ENCODE measurements at regions not wholly inside any gene's neighbourhood (a gene's known extent, or its start where the extent isn't known, plus 50 kb on each side); places are given as distances from the start of the nearest gene placed in this dataset.

DNA sequence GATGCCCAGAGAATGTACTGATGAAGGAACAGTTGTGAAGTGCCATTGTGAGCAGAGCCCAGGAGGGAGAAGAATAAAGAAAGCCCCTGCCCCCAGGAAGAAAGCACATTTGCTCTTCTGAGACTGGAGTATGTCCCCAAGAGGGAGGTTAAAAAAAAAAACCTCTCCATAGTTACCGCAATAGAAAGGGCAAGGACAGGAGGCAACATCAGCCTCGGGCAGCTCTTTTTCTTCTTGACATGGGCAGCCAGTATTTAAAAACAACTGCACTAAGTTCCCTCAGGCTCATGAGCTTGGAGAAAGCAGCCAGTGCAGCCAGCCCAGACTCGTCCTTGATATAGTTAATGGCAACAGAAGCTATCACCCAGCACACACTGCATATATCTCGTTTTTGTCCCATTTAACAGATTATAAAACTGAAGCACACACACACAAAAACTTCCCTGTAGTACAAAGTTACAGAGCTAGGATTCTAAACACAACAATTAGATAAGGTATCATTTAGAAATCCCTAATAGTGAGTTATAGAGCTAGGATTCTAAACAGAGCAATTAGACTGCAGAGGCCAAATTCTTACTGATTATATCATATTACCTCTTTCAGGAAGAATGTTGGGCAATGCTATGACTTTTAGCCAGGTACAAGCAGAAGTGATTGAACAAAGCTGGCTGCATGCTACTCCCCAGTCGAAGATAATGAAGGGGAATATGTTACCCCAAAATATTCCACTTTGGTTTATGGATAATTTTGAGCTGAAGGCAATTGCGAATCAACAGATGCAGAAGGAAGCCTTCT, 823.5 kb downstream of the GRID1 start:
- no peaks in the 10 kb centered on the region for H3K9me2 ChIP-seq (replicated peaks; ENCODE audit: insufficient read depth)
- no peak overlapping the region for H3K4me3 ChIP-seq
- no peaks in the 10 kb centered on the region for H3K27me3 ChIP-seq
- H3K36me3 ChIP-seq (replicated peaks; ENCODE audit: insufficient read depth, low read depth) = no peaks in the 10 kb centered on the region
- TF ChIP-seq, protein P1, sequence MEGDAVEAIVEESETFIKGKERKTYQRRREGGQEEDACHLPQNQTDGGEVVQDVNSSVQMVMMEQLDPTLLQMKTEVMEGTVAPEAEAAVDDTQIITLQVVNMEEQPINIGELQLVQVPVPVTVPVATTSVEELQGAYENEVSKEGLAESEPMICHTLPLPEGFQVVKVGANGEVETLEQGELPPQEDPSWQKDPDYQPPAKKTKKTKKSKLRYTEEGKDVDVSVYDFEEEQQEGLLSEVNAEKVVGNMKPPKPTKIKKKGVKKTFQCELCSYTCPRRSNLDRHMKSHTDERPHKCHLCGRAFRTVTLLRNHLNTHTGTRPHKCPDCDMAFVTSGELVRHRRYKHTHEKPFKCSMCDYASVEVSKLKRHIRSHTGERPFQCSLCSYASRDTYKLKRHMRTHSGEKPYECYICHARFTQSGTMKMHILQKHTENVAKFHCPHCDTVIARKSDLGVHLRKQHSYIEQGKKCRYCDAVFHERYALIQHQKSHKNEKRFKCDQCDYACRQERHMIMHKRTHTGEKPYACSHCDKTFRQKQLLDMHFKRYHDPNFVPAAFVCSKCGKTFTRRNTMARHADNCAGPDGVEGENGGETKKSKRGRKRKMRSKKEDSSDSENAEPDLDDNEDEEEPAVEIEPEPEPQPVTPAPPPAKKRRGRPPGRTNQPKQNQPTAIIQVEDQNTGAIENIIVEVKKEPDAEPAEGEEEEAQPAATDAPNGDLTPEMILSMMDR (IDR thresholded peaks at IDR 0.05; ENCODE audit: poor library complexity) = no peak
- H3K79me2 ChIP-seq = no peaks in the 10 kb centered on the region
- H3K4me2 ChIP-seq = no peak overlapping the region
- no peak overlapping the region for H2AFZ ChIP-seq
- H3K9me3 ChIP-seq (ENCODE audit: low read depth) = no peaks in the 10 kb centered on the region
- 52% methylated on average over 6 of the region's 6 CpGs for WGBS (ENCODE audit: low lambda C conversion rate, missing lambda C conversion rate)
- H3K27ac ChIP-seq = peak overlapping the region; percentile 68
- peaks cover 13% of the 10 kb centered on the region for H3K4me1 ChIP-seq (ENCODE audit: insufficient read depth)
- no peaks in the 10 kb centered on the region for H4K20me1 ChIP-seq (ENCODE audit: insufficient read depth, poor library complexity, severe bottlenecking)
- DNase-seq (ENCODE audit: low spot score) = no peak

DNA sequence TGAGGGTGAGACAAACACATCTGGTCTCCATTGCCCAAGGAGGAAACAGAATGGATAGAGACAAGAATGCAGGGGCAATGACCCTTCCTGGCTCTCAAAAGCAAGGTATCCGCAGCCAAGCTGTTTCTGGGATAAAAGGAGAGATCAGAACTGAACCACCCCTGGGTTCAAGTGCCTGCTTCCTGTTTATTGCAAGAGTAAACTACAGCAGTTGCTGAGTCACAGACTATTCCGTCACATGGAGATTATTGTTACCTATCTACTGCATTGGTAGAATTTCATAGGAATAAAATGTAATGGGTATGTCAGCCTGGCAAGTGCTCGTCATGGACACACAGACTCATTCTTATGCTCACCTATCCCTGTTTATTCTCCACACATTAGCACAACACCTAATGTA, 821.6 kb downstream of the GRID1 start:
- no peaks in the 10 kb centered on the region for H3K79me2 ChIP-seq
- no peak overlapping the region for H3K27ac ChIP-seq
- H3K4me3 ChIP-seq = no peak overlapping the region
- no peaks in the 10 kb centered on the region for H3K27me3 ChIP-seq
- no peaks in the 10 kb centered on the region for H3K9me2 ChIP-seq (replicated peaks; ENCODE audit: insufficient read depth)
- TF ChIP-seq EZH2 (IDR thresholded peaks at IDR 0.05; ENCODE audit: borderline replicate concordance) = no peak
- H3K4me2 ChIP-seq = no peak overlapping the region
- 71% methylated on average over 3 of the region's 3 CpGs for WGBS (ENCODE audit: low lambda C conversion rate, missing lambda C conversion rate)
- DNase-seq (ENCODE audit: low spot score) = no peak
- H2AFZ ChIP-seq = no peak overlapping the region
- H3K9me3 ChIP-seq (ENCODE audit: low read depth) = no peaks in the 10 kb centered on the region
- no peaks in the 10 kb centered on the region for H3K36me3 ChIP-seq (replicated peaks; ENCODE audit: insufficient read depth, low read depth)
- H3K4me1 ChIP-seq (ENCODE audit: insufficient read depth) = peaks cover 13% of the 10 kb centered on the region
- H4K20me1 ChIP-seq (ENCODE audit: insufficient read depth, poor library complexity, severe bottlenecking) = no peaks in the 10 kb centered on the region

DNA sequence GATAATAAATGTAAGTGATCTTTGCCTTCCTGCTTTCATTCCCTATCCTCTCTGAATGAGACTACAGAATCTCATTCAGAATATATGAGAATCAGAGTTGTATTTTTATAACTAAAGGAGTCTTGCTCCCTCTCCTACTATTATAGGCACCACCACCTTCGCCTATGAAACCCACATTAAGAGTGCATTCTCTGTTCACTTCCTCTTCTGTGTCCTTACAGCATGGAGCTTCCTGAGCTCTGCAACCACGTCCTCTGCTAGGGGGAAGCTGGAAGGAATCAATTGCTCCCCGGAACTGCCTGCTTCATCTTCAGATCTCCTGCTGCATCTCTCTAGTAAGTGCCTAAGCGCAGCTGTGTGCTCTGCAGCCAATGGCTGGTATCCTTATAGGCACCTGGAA, 820.7 kb downstream of the GRID1 start:
- 79% methylated on average over 4 of the region's 4 CpGs for WGBS (ENCODE audit: low lambda C conversion rate, missing lambda C conversion rate)

DNA sequence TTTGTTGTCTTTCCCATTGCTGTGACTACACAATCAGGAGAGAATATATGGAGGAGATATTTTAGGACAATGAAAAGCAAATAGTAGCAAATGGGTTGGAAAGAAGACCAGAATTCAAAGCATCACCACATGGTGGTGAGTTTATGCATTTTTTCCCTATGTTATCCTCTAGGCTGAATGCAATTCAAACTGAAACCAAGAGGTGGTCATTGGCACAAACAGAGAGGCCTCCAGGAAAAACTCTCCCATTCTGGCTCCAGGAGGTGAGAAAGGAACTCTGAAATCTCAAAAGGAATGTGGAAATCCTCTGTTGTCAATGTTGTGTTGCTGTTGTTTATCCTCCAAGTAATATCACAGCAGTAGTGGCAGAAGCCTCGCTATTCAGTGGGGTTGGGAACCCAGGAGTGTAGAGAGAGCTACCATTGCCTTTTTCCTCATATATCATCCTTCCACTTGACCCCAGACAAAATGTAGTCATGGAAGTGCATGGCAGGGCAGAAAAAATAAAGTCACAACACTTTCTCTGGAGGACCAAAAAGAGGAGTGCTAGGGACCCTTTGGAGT, 819.1 kb downstream of the GRID1 start:
- Histone ChIP-seq H3K27ac (no peak overlapping the region), H3K9me2 (replicated peaks; ENCODE audit: insufficient read depth) (no peaks in the 10 kb centered on the region), H3K4me1 (ENCODE audit: insufficient read depth) (peaks cover 4% of the 10 kb centered on the region), H3K9me3 (ENCODE audit: low read depth) (no peaks in the 10 kb centered on the region), H3K79me2 (no peaks in the 10 kb centered on the region), H3K4me2 (no peak overlapping the region), H3K36me3 (replicated peaks; ENCODE audit: insufficient read depth, low read depth) (no peaks in the 10 kb centered on the region), H3K27me3 (no peaks in the 10 kb centered on the region), H3K4me3 (no peak overlapping the region), H4K20me1 (ENCODE audit: insufficient read depth, poor library complexity, severe bottlenecking) (no peaks in the 10 kb centered on the region), H2AFZ (no peak overlapping the region)
- no peak for TF ChIP-seq EZH2phosphoT487 (IDR thresholded peaks at IDR 0.05; ENCODE audit: low read depth, severe bottlenecking, unreplicated experiment)
- TF ChIP-seq, protein P1 (IDR thresholded peaks at IDR 0.05; ENCODE audit: poor library complexity) = no peak
- no peak for TF ChIP-seq EZH2 (IDR thresholded peaks at IDR 0.05; ENCODE audit: borderline replicate concordance)
- DNase-seq (ENCODE audit: low spot score) = no peak
- WGBS (ENCODE audit: low lambda C conversion rate, missing lambda C conversion rate) = 72% methylated on average over 1 of the region's 1 CpG

More for the DNA sequence above, 820.7 kb downstream of the GRID1 start:
- TF ChIP-seq EZH2phosphoT487 (IDR thresholded peaks at IDR 0.05; ENCODE audit: low read depth, severe bottlenecking, unreplicated experiment) (no peak), EZH2 (IDR thresholded peaks at IDR 0.05; ENCODE audit: borderline replicate concordance) (no peak)
- TF ChIP-seq, protein P1 (IDR thresholded peaks at IDR 0.05; ENCODE audit: poor library complexity) = no peak
- Histone ChIP-seq H3K4me2 (no peak overlapping the region), H3K4me3 (no peak overlapping the region), H3K79me2 (no peaks in the 10 kb centered on the region), H3K27ac (no peak overlapping the region), H3K27me3 (no peaks in the 10 kb centered on the region), H3K9me2 (replicated peaks; ENCODE audit: insufficient read depth) (no peaks in the 10 kb centered on the region), H3K9me3 (ENCODE audit: low read depth) (no peaks in the 10 kb centered on the region), H4K20me1 (ENCODE audit: insufficient read depth, poor library complexity, severe bottlenecking) (no peaks in the 10 kb centered on the region), H3K4me1 (ENCODE audit: insufficient read depth) (peaks cover 13% of the 10 kb centered on the region), H2AFZ (no peak overlapping the region), H3K36me3 (replicated peaks; ENCODE audit: insufficient read depth, low read depth) (no peaks in the 10 kb centered on the region)
- no peak for DNase-seq (ENCODE audit: low spot score)
